ENCODE measurements at regions not wholly inside any gene's neighbourhood (a gene's known extent, or its start where the extent isn't known, plus 50 kb on each side); places are given as distances from the start of the nearest gene placed in this dataset.

DNA sequence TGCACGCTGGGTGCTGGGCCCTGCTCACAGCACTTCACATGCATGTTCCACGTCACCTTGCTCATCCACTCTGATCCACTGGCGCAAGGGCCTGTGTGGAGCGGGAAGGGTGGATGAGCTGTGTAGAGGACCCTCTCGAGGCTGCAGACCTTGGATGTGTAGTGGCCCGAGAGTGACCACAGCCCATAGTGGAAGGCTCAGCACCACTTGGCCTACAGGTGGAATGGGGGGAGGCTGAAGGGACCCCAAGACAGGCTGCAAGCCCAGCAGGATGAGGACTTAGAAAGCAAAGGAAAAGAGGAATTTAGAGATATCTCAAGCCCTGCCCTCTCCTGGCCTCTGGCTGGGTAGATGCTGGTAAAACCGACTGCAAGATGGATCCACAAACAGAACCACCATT is 175.9 kb upstream of the COPS8 start:
- TF ChIP-seq, protein P1, sequence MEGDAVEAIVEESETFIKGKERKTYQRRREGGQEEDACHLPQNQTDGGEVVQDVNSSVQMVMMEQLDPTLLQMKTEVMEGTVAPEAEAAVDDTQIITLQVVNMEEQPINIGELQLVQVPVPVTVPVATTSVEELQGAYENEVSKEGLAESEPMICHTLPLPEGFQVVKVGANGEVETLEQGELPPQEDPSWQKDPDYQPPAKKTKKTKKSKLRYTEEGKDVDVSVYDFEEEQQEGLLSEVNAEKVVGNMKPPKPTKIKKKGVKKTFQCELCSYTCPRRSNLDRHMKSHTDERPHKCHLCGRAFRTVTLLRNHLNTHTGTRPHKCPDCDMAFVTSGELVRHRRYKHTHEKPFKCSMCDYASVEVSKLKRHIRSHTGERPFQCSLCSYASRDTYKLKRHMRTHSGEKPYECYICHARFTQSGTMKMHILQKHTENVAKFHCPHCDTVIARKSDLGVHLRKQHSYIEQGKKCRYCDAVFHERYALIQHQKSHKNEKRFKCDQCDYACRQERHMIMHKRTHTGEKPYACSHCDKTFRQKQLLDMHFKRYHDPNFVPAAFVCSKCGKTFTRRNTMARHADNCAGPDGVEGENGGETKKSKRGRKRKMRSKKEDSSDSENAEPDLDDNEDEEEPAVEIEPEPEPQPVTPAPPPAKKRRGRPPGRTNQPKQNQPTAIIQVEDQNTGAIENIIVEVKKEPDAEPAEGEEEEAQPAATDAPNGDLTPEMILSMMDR (IDR thresholded peaks at IDR 0.05; ENCODE audit: low read length), result no peak
- TF ChIP-seq EZH2 (optimal IDR thresholded peaks at IDR 0.05; ENCODE audit: low read depth, low read length), result no peak
